Body of pancreas (tissue), 4 donors: ENCODE measurements at regions not wholly inside any gene's neighbourhood (a gene's known extent, or its start where the extent isn't known, plus 50 kb on each side); places are given as distances from the start of the nearest gene placed in this dataset.

Experiments
- POLR2A ChIP-seq, 3 donors: fragments of 450-650 bp; IDR thresholded peaks; one replicate each; pipeline ENCODE4 v1.6.1; 2016; ENCODE audit warnings: antibody characterized with exemption in 3 of 3, mild to moderate bottlenecking in 2 of 3
- TF ChIP-seq, protein P1 (sequence below), 7 experiments: fragments of 450-650 bp in 4 of 7; fragments of 200-600 bp in 3 of 7; sonication (generic) in 3 of 7; IDR thresholded peaks; one replicate each; pipeline ENCODE4 v1.5.1; 2016 to 2019; ENCODE audit warnings: antibody characterized with exemption in 7 of 7

DNA sequence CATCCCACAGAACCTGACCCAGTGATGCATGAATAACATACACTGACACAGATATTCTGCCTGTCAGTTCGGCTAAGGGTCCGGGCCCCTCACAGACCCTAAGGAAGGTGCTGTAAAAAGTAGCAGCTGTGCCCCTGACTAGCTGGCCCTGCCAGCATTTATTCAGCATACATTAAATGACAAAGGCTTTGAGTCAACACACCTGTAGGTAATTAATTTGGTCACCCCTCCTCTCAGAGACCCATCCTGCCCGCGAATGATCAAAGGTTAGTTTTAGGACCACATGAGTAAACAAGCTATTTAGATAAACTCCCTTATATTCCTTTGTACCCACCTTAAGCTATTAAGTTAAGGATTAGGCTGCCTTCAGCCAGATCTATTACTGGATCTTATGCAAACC lies 429.0 kb upstream of the NWD2 start:
- TF ChIP-seq, protein P1, sequence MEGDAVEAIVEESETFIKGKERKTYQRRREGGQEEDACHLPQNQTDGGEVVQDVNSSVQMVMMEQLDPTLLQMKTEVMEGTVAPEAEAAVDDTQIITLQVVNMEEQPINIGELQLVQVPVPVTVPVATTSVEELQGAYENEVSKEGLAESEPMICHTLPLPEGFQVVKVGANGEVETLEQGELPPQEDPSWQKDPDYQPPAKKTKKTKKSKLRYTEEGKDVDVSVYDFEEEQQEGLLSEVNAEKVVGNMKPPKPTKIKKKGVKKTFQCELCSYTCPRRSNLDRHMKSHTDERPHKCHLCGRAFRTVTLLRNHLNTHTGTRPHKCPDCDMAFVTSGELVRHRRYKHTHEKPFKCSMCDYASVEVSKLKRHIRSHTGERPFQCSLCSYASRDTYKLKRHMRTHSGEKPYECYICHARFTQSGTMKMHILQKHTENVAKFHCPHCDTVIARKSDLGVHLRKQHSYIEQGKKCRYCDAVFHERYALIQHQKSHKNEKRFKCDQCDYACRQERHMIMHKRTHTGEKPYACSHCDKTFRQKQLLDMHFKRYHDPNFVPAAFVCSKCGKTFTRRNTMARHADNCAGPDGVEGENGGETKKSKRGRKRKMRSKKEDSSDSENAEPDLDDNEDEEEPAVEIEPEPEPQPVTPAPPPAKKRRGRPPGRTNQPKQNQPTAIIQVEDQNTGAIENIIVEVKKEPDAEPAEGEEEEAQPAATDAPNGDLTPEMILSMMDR (IDR thresholded peaks at IDR 0.05) = no peak
- no peak for TF ChIP-seq POLR2A (IDR thresholded peaks at IDR 0.05)
